ENCODE measurements at regions not wholly inside any gene's neighbourhood (a gene's known extent, or its start where the extent isn't known, plus 50 kb on each side); places are given as distances from the start of the nearest gene placed in this dataset.

DNA sequence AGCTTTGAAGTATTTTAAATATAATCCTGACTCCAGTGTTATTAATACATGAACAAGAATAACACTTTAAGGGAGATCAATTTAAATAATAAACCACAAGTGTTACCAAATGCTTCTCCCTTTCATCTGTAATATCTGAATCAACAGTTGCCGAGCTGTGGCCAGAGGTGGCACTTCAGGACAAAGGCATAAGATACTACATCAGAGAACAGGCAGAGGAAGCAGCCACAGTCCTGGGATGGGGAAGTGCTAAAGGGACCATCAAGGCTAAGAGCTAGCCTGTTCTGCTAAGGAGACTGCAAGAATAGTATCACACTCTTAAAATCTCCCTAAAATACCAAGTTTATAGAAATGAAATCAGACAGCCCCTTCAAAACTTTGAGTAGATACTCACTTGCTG is 378.2 kb upstream of the PRKCQ start:
- TF ChIP-seq TAF1 (IDR thresholded peaks at IDR 0.05; ENCODE audit: low read depth) = no peak
- TF ChIP-seq TEAD4 (IDR thresholded peaks at IDR 0.05) = no peak
- TF ChIP-seq EP300 (IDR thresholded peaks at IDR 0.05; ENCODE audit: borderline replicate concordance) = no peak
- TF ChIP-seq, protein P1, sequence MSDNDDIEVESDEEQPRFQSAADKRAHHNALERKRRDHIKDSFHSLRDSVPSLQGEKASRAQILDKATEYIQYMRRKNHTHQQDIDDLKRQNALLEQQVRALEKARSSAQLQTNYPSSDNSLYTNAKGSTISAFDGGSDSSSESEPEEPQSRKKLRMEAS (IDR thresholded peaks at IDR 0.05) = no peak
- TF ChIP-seq REST (IDR thresholded peaks at IDR 0.05; ENCODE audit: low read depth) = no peak
- no peak for TF ChIP-seq YY1 (IDR thresholded peaks at IDR 0.05; ENCODE audit: low read depth)
- no peak for TF ChIP-seq EGR1 (IDR thresholded peaks at IDR 0.05)
- TF ChIP-seq, protein P2, sequence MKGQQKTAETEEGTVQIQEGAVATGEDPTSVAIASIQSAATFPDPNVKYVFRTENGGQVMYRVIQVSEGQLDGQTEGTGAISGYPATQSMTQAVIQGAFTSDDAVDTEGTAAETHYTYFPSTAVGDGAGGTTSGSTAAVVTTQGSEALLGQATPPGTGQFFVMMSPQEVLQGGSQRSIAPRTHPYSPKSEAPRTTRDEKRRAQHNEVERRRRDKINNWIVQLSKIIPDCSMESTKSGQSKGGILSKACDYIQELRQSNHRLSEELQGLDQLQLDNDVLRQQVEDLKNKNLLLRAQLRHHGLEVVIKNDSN (IDR thresholded peaks at IDR 0.05) = no peak
- no peak for TF ChIP-seq TCF12 (IDR thresholded peaks at IDR 0.05; ENCODE audit: low read depth)
- TF ChIP-seq RAD21 (IDR thresholded peaks at IDR 0.05; ENCODE audit: low read depth) = no peak
- TF ChIP-seq NFIC (IDR thresholded peaks at IDR 0.05) = no peak

GRCh38 chr10:6957851-6958250 is 377.8 kb upstream of the PRKCQ start:
- TF ChIP-seq FOXM1 (IDR thresholded peaks at IDR 0.05; ENCODE audit: borderline replicate concordance, low read depth) (no peak), REST (IDR thresholded peaks at IDR 0.05; ENCODE audit: low read depth) (no peak), NFIC (IDR thresholded peaks at IDR 0.05) (no peak), EGR1 (IDR thresholded peaks at IDR 0.05) (no peak), YY1 (IDR thresholded peaks at IDR 0.05; ENCODE audit: low read depth) (no peak), TAF1 (IDR thresholded peaks at IDR 0.05; ENCODE audit: low read depth) (no peak), TEAD4 (IDR thresholded peaks at IDR 0.05) (no peak), TCF12 (IDR thresholded peaks at IDR 0.05; ENCODE audit: low read depth) (no peak), CEBPB (IDR thresholded peaks at IDR 0.05) (no peak), RAD21 (IDR thresholded peaks at IDR 0.05; ENCODE audit: low read depth) (no peak), EP300 (IDR thresholded peaks at IDR 0.05; ENCODE audit: borderline replicate concordance) (no peak), ZBTB7A (IDR thresholded peaks at IDR 0.05; ENCODE audit: low read depth) (no peak), CREB1 (IDR thresholded peaks at IDR 0.05; ENCODE audit: low read depth) (no peak)
- TF ChIP-seq, protein P1 (IDR thresholded peaks at IDR 0.05) = no peak
- TF ChIP-seq, protein P2 (IDR thresholded peaks at IDR 0.05) = no peak

DNA sequence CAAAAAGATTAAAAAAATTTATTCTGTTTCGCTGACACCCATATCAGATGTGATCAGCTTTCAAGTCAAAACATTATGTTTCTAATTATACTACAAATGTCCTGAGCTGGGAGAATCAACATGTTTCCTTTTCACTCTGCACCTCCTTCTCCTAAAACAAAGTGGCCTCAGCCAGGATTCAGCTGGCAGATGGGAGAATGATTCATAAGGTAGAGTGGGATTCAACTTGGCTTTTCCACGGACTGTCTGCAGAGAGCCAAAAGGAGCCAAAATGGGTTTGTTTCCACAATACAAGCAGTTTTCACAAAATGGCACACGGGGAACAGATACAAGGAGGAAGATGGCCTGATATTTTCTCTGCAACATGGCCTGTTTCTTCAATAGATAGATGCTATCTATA is 376.5 kb upstream of the PRKCQ start:
- TF ChIP-seq NFIC (IDR thresholded peaks at IDR 0.05) = no peak
- TF ChIP-seq, protein P2 (IDR thresholded peaks at IDR 0.05) = no peak
- no peak for TF ChIP-seq TCF12 (IDR thresholded peaks at IDR 0.05; ENCODE audit: low read depth)
- no peak for TF ChIP-seq EGR1 (IDR thresholded peaks at IDR 0.05)
- no peak for TF ChIP-seq TAF1 (IDR thresholded peaks at IDR 0.05; ENCODE audit: low read depth)
- TF ChIP-seq FOXM1 (IDR thresholded peaks at IDR 0.05; ENCODE audit: borderline replicate concordance, low read depth) = no peak
- TF ChIP-seq RAD21 (IDR thresholded peaks at IDR 0.05; ENCODE audit: low read depth) = no peak
- no peak for TF ChIP-seq REST (IDR thresholded peaks at IDR 0.05; ENCODE audit: low read depth)
- TF ChIP-seq, protein P1 (IDR thresholded peaks at IDR 0.05) = no peak

DNA sequence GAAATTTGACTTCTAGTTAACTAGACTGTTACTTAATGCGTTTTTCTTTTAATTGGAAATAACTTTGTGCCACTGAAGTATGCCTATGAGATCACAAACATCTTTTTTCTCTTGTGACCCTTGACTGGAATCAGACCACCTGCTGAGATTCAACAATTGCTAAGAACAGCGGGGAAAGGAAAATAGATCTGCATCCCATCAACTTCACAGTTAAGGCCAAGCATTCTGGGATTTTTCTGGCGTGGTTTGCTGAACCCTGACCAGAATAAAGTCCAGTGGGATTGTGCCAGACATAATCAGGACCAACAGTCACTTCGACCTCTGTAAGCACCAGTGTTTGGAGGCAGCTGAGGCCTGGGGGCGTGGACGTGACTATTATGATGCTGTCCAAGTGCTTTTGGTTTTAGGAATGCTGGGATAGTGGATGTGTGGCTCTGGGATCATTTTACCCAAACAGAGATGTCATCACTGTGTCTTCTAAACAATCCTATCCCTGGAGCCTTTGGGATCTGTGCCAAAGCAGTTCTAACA is 373.3 kb upstream of the PRKCQ start:
- TF ChIP-seq CREB1 (IDR thresholded peaks at IDR 0.05; ENCODE audit: low read depth) = no peak
- TF ChIP-seq FOXM1 (IDR thresholded peaks at IDR 0.05; ENCODE audit: borderline replicate concordance, low read depth) = no peak
- no peak for TF ChIP-seq YY1 (IDR thresholded peaks at IDR 0.05; ENCODE audit: low read depth)
- no peak for TF ChIP-seq NFIC (IDR thresholded peaks at IDR 0.05)
- TF ChIP-seq EGR1 (IDR thresholded peaks at IDR 0.05) = no peak
- no peak for TF ChIP-seq ZBTB7A (IDR thresholded peaks at IDR 0.05; ENCODE audit: low read depth)
- TF ChIP-seq RAD21 (IDR thresholded peaks at IDR 0.05; ENCODE audit: low read depth) = no peak
- TF ChIP-seq TAF1 (IDR thresholded peaks at IDR 0.05; ENCODE audit: low read depth) = no peak
- no peak for TF ChIP-seq CEBPB (IDR thresholded peaks at IDR 0.05)
- TF ChIP-seq, protein P2 (IDR thresholded peaks at IDR 0.05) = no peak
- no peak for TF ChIP-seq TCF12 (IDR thresholded peaks at IDR 0.05; ENCODE audit: low read depth)
- TF ChIP-seq, protein P1 (IDR thresholded peaks at IDR 0.05) = no peak
- TF ChIP-seq REST (IDR thresholded peaks at IDR 0.05; ENCODE audit: low read depth) = no peak
- no peak for TF ChIP-seq TEAD4 (IDR thresholded peaks at IDR 0.05)
- no peak for TF ChIP-seq EP300 (IDR thresholded peaks at IDR 0.05; ENCODE audit: borderline replicate concordance)

Measured in Ishikawa (cell line).